OCI-M2 (cell line): ENCODE measurements at regions not wholly inside any gene's neighbourhood (a gene's known extent, or its start where the extent isn't known, plus 50 kb on each side); places are given as distances from the start of the nearest gene placed in this dataset.

Experiments used
- DNase-seq: peaks from one replicate; lab custom pipeline; 2025; ENCODE audit not compliant: unreplicated experiment; lab: John Stamatoyannopoulos, UW

GRCh38 chr4:23276076-23276475 lies 583.3 kb downstream of the GBA3 start:
- DNase-seq: no peak

GRCh38 chr4:23269566-23269965 lies 576.8 kb downstream of the GBA3 start:
- no peak for DNase-seq

- no peak for DNase-seq
These were observed 575.5 kb downstream of the GBA3 start for GRCh38 chr4:23268072-23268771.

- no peak for DNase-seq
These were observed 573.7 kb downstream of the GBA3 start for GRCh38 chr4:23266401-23266800.

- no peak for DNase-seq
These were observed 567.8 kb downstream of the GBA3 start for GRCh38 chr4:23260511-23260910.

GRCh38 chr4:23245203-23245832 lies 552.6 kb downstream of the GBA3 start:
- DNase-seq: no peak

GRCh38 chr4:23242962-23243361 lies 550.2 kb downstream of the GBA3 start:
- no peak for DNase-seq

GRCh38 chr4:23241408-23241807 lies 548.7 kb downstream of the GBA3 start:
- no peak for DNase-seq

GRCh38 chr4:23238848-23239247 lies 546.1 kb downstream of the GBA3 start:
- DNase-seq: no peak

- no peak for DNase-seq
These were observed 545.0 kb downstream of the GBA3 start for GRCh38 chr4:23237771-23238170.

GRCh38 chr4:23235628-23236390 lies 543.1 kb downstream of the GBA3 start:
- DNase-seq: no peak

GRCh38 chr4:23234716-23235115 lies 542.0 kb downstream of the GBA3 start:
- DNase-seq: no peak

- no peak for DNase-seq
These were observed 541.3 kb downstream of the GBA3 start for GRCh38 chr4:23234018-23234417.

GRCh38 chr4:23233596-23233995 lies 540.9 kb downstream of the GBA3 start:
- no peak for DNase-seq

GRCh38 chr4:23232987-23233386 lies 540.2 kb downstream of the GBA3 start:
- DNase-seq: no peak

- no peak for DNase-seq
These were observed 532.8 kb downstream of the GBA3 start for GRCh38 chr4:23225564-23225963.

GRCh38 chr4:23224684-23225420 lies 532.1 kb downstream of the GBA3 start:
- DNase-seq: no peak

- no peak for DNase-seq
These were observed 528.2 kb downstream of the GBA3 start for GRCh38 chr4:23220911-23221310.

- DNase-seq: no peak
These were observed 527.2 kb downstream of the GBA3 start for GRCh38 chr4:23219779-23220408.

- DNase-seq: no peak
These were observed 520.5 kb downstream of the GBA3 start for GRCh38 chr4:23213198-23213597.

GRCh38 chr4:23212558-23212957 lies 519.8 kb downstream of the GBA3 start:
- DNase-seq: no peak
